ENCODE measurements at regions not wholly inside any gene's neighbourhood (a gene's known extent, or its start where the extent isn't known, plus 50 kb on each side); places are given as distances from the start of the nearest gene placed in this dataset.
A peak's percentile ranks its signal among the peaks of the same experiment; 100 is the strongest.

- Histone ChIP-seq H3K27me3 (ENCODE audit: control insufficient read depth in 4 of 4, insufficient read depth in 4 of 4, low read length in 3 of 4) (no peaks in the 10 kb centered on the region), H3K36me3 (ENCODE audit: control insufficient read depth in 4 of 4, insufficient read depth in 3 of 4, low read depth in 1 of 4, low read length in 3 of 4) (no peaks in the 10 kb centered on the region), H3K9me3 (ENCODE audit: control insufficient read depth in 4 of 4, low read length in 3 of 4) (no peaks in the 10 kb centered on the region), H3K4me3 (ENCODE audit: low read depth in 1 of 3, low read length in 3 of 3) (no peak overlapping the region), H3K9ac (ENCODE audit: low read depth in 1 of 2, low read length in 2 of 2) (no peak overlapping the region), H3K4me1 (ENCODE audit: control insufficient read depth in 4 of 4, insufficient read depth in 4 of 4, low read length in 3 of 4) (no peaks in the 10 kb centered on the region), H3K27ac (ENCODE audit: low read depth in 1 of 2, low read length in 2 of 2) (no peak overlapping the region)
- 85% methylated on average over 8 of the region's 8 CpGs for WGBS
- no peak for DNase-seq (ENCODE audit: low spot score)
- no peak for TF ChIP-seq ATF3 (IDR thresholded peaks at IDR 0.05)
- TF ChIP-seq, protein P1, sequence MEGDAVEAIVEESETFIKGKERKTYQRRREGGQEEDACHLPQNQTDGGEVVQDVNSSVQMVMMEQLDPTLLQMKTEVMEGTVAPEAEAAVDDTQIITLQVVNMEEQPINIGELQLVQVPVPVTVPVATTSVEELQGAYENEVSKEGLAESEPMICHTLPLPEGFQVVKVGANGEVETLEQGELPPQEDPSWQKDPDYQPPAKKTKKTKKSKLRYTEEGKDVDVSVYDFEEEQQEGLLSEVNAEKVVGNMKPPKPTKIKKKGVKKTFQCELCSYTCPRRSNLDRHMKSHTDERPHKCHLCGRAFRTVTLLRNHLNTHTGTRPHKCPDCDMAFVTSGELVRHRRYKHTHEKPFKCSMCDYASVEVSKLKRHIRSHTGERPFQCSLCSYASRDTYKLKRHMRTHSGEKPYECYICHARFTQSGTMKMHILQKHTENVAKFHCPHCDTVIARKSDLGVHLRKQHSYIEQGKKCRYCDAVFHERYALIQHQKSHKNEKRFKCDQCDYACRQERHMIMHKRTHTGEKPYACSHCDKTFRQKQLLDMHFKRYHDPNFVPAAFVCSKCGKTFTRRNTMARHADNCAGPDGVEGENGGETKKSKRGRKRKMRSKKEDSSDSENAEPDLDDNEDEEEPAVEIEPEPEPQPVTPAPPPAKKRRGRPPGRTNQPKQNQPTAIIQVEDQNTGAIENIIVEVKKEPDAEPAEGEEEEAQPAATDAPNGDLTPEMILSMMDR (IDR thresholded peaks at IDR 0.05; ENCODE audit: low read depth, low read length, missing input control): no peak
- TF ChIP-seq ZBTB33 (IDR thresholded peaks at IDR 0.05): no peak
- TF ChIP-seq, protein P2, sequence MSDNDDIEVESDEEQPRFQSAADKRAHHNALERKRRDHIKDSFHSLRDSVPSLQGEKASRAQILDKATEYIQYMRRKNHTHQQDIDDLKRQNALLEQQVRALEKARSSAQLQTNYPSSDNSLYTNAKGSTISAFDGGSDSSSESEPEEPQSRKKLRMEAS (IDR thresholded peaks at IDR 0.05): no peak
- TF ChIP-seq YY1 (IDR thresholded peaks at IDR 0.05): no peak
Measured at GRCh38 chr10:27364028-27364427, 123.4 kb upstream of the ACBD5 start.

GRCh38 chr10:27360581-27361172 lies 120.1 kb upstream of the ACBD5 start:
- no peak overlapping the region for H3K27ac ChIP-seq (ENCODE audit: low read depth in 1 of 2, low read length in 2 of 2)
- no peaks in the 10 kb centered on the region for H3K9me3 ChIP-seq (ENCODE audit: control insufficient read depth in 4 of 4, low read length in 3 of 4)
- H3K9ac ChIP-seq (ENCODE audit: low read depth in 1 of 2, low read length in 2 of 2): no peak overlapping the region
- H3K27me3 ChIP-seq (ENCODE audit: control insufficient read depth in 4 of 4, insufficient read depth in 4 of 4, low read length in 3 of 4): no peaks in the 10 kb centered on the region
- H3K36me3 ChIP-seq (ENCODE audit: control insufficient read depth in 4 of 4, insufficient read depth in 3 of 4, low read depth in 1 of 4, low read length in 3 of 4): no peaks in the 10 kb centered on the region
- 18% methylated on average over 3 of the region's 3 CpGs for whole genome bisulfite sequencing
- H3K4me3 ChIP-seq (ENCODE audit: low read depth in 1 of 3, low read length in 3 of 3): no peak overlapping the region
- H3K4me1 ChIP-seq (ENCODE audit: control insufficient read depth in 4 of 4, insufficient read depth in 4 of 4, low read length in 3 of 4): no peaks in the 10 kb centered on the region
- DNase-seq (ENCODE audit: low spot score): peak; percentile 81
- TF ChIP-seq RAD21 (IDR thresholded peaks at IDR 0.05) (peak; percentile 87 to 94), GABPA (IDR thresholded peaks at IDR 0.05 in 1 of 2, conservative IDR thresholded peaks at IDR 0.05 in 1 of 2) (no peak), FOXA2 (IDR thresholded peaks at IDR 0.05) (peak; percentile 36)
- TF ChIP-seq, protein P1 (IDR thresholded peaks at IDR 0.05; ENCODE audit: low read depth, low read length, missing input control): peak; percentile 75

- TF ChIP-seq, protein P2 (IDR thresholded peaks at IDR 0.05): no peak
- H3K4me3 ChIP-seq (ENCODE audit: low read depth in 1 of 3, low read length in 3 of 3): no peak overlapping the region
- no peaks in the 10 kb centered on the region for H3K4me1 ChIP-seq (ENCODE audit: control insufficient read depth in 4 of 4, insufficient read depth in 4 of 4, low read length in 3 of 4)
- H3K9me3 ChIP-seq (ENCODE audit: control insufficient read depth in 4 of 4, low read length in 3 of 4): no peaks in the 10 kb centered on the region
- no peaks in the 10 kb centered on the region for H3K27me3 ChIP-seq (ENCODE audit: control insufficient read depth in 4 of 4, insufficient read depth in 4 of 4, low read length in 3 of 4)
- H3K9ac ChIP-seq (ENCODE audit: low read depth in 1 of 2, low read length in 2 of 2): no peak overlapping the region
- no peaks in the 10 kb centered on the region for H3K36me3 ChIP-seq (ENCODE audit: control insufficient read depth in 4 of 4, insufficient read depth in 3 of 4, low read depth in 1 of 4, low read length in 3 of 4)
- no peak for DNase-seq (ENCODE audit: low spot score)
- WGBS: 90% methylated on average over 12 of the region's 12 CpGs
- H3K27ac ChIP-seq (ENCODE audit: low read depth in 1 of 2, low read length in 2 of 2): no peak overlapping the region
Measured at GRCh38 chr10:27359792-27360355, 119.3 kb upstream of the ACBD5 start.

Measured in liver (tissue), 8 donors.